ENCODE measurements at regions not wholly inside any gene's neighbourhood (a gene's known extent, or its start where the extent isn't known, plus 50 kb on each side); places are given as distances from the start of the nearest gene placed in this dataset.

GRCh38 chr16:88293097-88293496 lies 89.7 kb upstream of the ZNF469 start:
- H3K27ac Mint-ChIP-seq, result no peak overlapping the region
- no peaks in the 10 kb centered on the region for H3K9me3 ChIP-seq
- ATAC-seq (replicated peaks in 1 of 4) (no peak), DNase-seq (no peak)
- no peaks in the 10 kb centered on the region for H3K4me1 ChIP-seq (ENCODE audit: control insufficient read depth in 1 of 2, extremely low read depth in 1 of 2, insufficient read depth in 2 of 2, low read length in 2 of 2)
- no peaks in the 10 kb centered on the region for H3K4me1 Mint-ChIP-seq
- no peaks in the 10 kb centered on the region for H3K36me3 Mint-ChIP-seq
- H3K27ac ChIP-seq (ENCODE audit: low read length), result no peak overlapping the region
- H3K4me3 Mint-ChIP-seq, result no peak overlapping the region
- H3K27me3 ChIP-seq (replicated peaks in 1 of 2; ENCODE audit: control insufficient read depth in 2 of 2, extremely low read depth in 1 of 2, insufficient read depth in 2 of 2, low read length in 1 of 2), result peaks cover 0 to 20% of the 10 kb centered on the region in 2 experiments
- no peaks in the 10 kb centered on the region for H3K9me3 Mint-ChIP-seq
- ChIA-PET POLR2A (no interaction called here), CTCF (interaction anchor here in 1 of 2 donors (0.6 kb wide), 1 partner anchor 1064 kb away, joined by 3 read pairs; no protein-coding TSS in a partner anchor)
- H3K36me3 ChIP-seq (ENCODE audit: control insufficient read depth in 2 of 2, extremely low read depth in 1 of 2, insufficient read depth in 1 of 2, low read length in 1 of 2), result no peaks in the 10 kb centered on the region
- 86% methylated on average over 4 of the region's 4 CpGs for WGBS (ENCODE audit: insufficient coverage)
- peaks cover 11 to 12% of the 10 kb centered on the region in 2 donors for H3K27me3 Mint-ChIP-seq
- no peak overlapping the region for H3K4me3 ChIP-seq (ENCODE audit: control insufficient read depth in 1 of 2, extremely low read depth in 1 of 2, low read length in 1 of 2)

GRCh38 chr16:88295671-88296436 lies 86.9 kb upstream of the ZNF469 start:
- 79% methylated on average over 13 of the region's 20 CpGs for WGBS (ENCODE audit: insufficient coverage)
- DNase-seq, result no peak
- Histone ChIP-seq H3K36me3 (ENCODE audit: control insufficient read depth in 2 of 2, extremely low read depth in 1 of 2, insufficient read depth in 1 of 2, low read length in 1 of 2) (no peaks in the 10 kb centered on the region), H3K4me1 (ENCODE audit: control insufficient read depth in 1 of 2, extremely low read depth in 1 of 2, insufficient read depth in 2 of 2, low read length in 2 of 2) (peaks cover 0 to 3% of the 10 kb centered on the region in 2 experiments), H3K9me3 (no peaks in the 10 kb centered on the region), H3K27me3 (replicated peaks in 1 of 2; ENCODE audit: control insufficient read depth in 2 of 2, extremely low read depth in 1 of 2, insufficient read depth in 2 of 2, low read length in 1 of 2) (peaks cover 0 to 36% of the 10 kb centered on the region in 2 experiments), H3K4me3 (ENCODE audit: control insufficient read depth in 1 of 2, extremely low read depth in 1 of 2, low read length in 1 of 2) (no peak overlapping the region), H3K27ac (ENCODE audit: low read length) (no peak overlapping the region)
- POLR2A ChIA-PET, result no interaction called here
- H3K27me3 Mint-ChIP-seq, result peaks cover 12 to 20% of the 10 kb centered on the region in 2 donors
- no peaks in the 10 kb centered on the region for H3K4me1 Mint-ChIP-seq
- ATAC-seq (replicated peaks in 1 of 4), result no peak
- no peaks in the 10 kb centered on the region for H3K9me3 Mint-ChIP-seq
- CTCF ChIA-PET, result no interaction called here
- H3K36me3 Mint-ChIP-seq, result no peaks in the 10 kb centered on the region
- H3K27ac Mint-ChIP-seq, result no peak overlapping the region
- no peak overlapping the region for H3K4me3 Mint-ChIP-seq

- no peaks in the 10 kb centered on the region for H3K36me3 Mint-ChIP-seq
- WGBS (ENCODE audit: insufficient coverage), result 85% methylated on average over 19 of the region's 19 CpGs
- CTCF ChIA-PET, result no interaction called here
Observed at GRCh38 chr16:88296437-88297177, 86.2 kb upstream of the ZNF469 start.

GRCh38 chr16:88297178-88297720 lies 85.5 kb upstream of the ZNF469 start:
- peak overlapping the region in 1 of 2 donors; percentile 16 for H3K27ac Mint-ChIP-seq
- no peak for ATAC-seq (replicated peaks in 1 of 4)

More at GRCh38 chr16:88296437-88297177, 86.2 kb upstream of the ZNF469 start:
- POLR2A ChIA-PET, result no interaction called here
- no peaks in the 10 kb centered on the region for H3K9me3 ChIP-seq
- Mint-ChIP-seq H3K4me3 (no peak overlapping the region), H3K4me1 (no peaks in the 10 kb centered on the region), H3K27me3 (peaks cover 12 to 20% of the 10 kb centered on the region in 2 donors), H3K27ac (no peak overlapping the region), H3K9me3 (no peaks in the 10 kb centered on the region)
- H3K36me3 ChIP-seq (ENCODE audit: control insufficient read depth in 2 of 2, extremely low read depth in 1 of 2, insufficient read depth in 1 of 2, low read length in 1 of 2), result no peaks in the 10 kb centered on the region
- no peak for DNase-seq
- H3K4me1 ChIP-seq (ENCODE audit: control insufficient read depth in 1 of 2, extremely low read depth in 1 of 2, insufficient read depth in 2 of 2, low read length in 2 of 2), result peaks cover 0 to 3% of the 10 kb centered on the region in 2 experiments
- no peak for ATAC-seq (replicated peaks in 1 of 4)
- H3K27ac ChIP-seq (ENCODE audit: low read length), result no peak overlapping the region
- H3K4me3 ChIP-seq (ENCODE audit: control insufficient read depth in 1 of 2, extremely low read depth in 1 of 2, low read length in 1 of 2), result no peak overlapping the region
- peaks cover 0 to 32% of the 10 kb centered on the region in 2 experiments for H3K27me3 ChIP-seq (replicated peaks in 1 of 2; ENCODE audit: control insufficient read depth in 2 of 2, extremely low read depth in 1 of 2, insufficient read depth in 2 of 2, low read length in 1 of 2)

GRCh38 chr16:88298181-88298832 lies 84.5 kb upstream of the ZNF469 start:
- Histone ChIP-seq H3K4me1 (ENCODE audit: control insufficient read depth in 1 of 2, extremely low read depth in 1 of 2, insufficient read depth in 2 of 2, low read length in 2 of 2) (peaks cover 0 to 3% of the 10 kb centered on the region in 2 experiments), H3K9me3 (no peaks in the 10 kb centered on the region), H3K27me3 (replicated peaks in 1 of 2; ENCODE audit: control insufficient read depth in 2 of 2, extremely low read depth in 1 of 2, insufficient read depth in 2 of 2, low read length in 1 of 2) (peaks cover 0 to 35% of the 10 kb centered on the region in 2 experiments), H3K27ac (ENCODE audit: low read length) (no peak overlapping the region), H3K36me3 (ENCODE audit: control insufficient read depth in 2 of 2, extremely low read depth in 1 of 2, insufficient read depth in 1 of 2, low read length in 1 of 2) (no peaks in the 10 kb centered on the region), H3K4me3 (ENCODE audit: control insufficient read depth in 1 of 2, extremely low read depth in 1 of 2, low read length in 1 of 2) (no peak overlapping the region)
- Mint-ChIP-seq H3K4me3 (no peak overlapping the region), H3K27ac (no peak overlapping the region), H3K4me1 (no peaks in the 10 kb centered on the region), H3K27me3 (peaks cover 4 to 27% of the 10 kb centered on the region in 2 donors), H3K36me3 (no peaks in the 10 kb centered on the region), H3K9me3 (no peaks in the 10 kb centered on the region)
- DNase-seq (no peak), ATAC-seq (replicated peaks in 1 of 4) (no peak)
- CTCF ChIA-PET, result no interaction called here
- 79% methylated on average over 10 of the region's 16 CpGs for whole genome bisulfite sequencing (ENCODE audit: insufficient coverage)
- POLR2A ChIA-PET, result no interaction called here

More at GRCh38 chr16:88297178-88297720, 85.5 kb upstream of the ZNF469 start:
- no peaks in the 10 kb centered on the region for H3K36me3 Mint-ChIP-seq
- Histone ChIP-seq H3K27me3 (replicated peaks in 1 of 2; ENCODE audit: control insufficient read depth in 2 of 2, extremely low read depth in 1 of 2, insufficient read depth in 2 of 2, low read length in 1 of 2) (peaks cover 0 to 31% of the 10 kb centered on the region in 2 experiments), H3K9me3 (no peaks in the 10 kb centered on the region), H3K36me3 (ENCODE audit: control insufficient read depth in 2 of 2, extremely low read depth in 1 of 2, insufficient read depth in 1 of 2, low read length in 1 of 2) (no peaks in the 10 kb centered on the region), H3K4me3 (ENCODE audit: control insufficient read depth in 1 of 2, extremely low read depth in 1 of 2, low read length in 1 of 2) (no peak overlapping the region), H3K4me1 (ENCODE audit: control insufficient read depth in 1 of 2, extremely low read depth in 1 of 2, insufficient read depth in 2 of 2, low read length in 2 of 2) (peaks cover 0 to 3% of the 10 kb centered on the region in 2 experiments), H3K27ac (ENCODE audit: low read length) (no peak overlapping the region)
- no peaks in the 10 kb centered on the region for H3K9me3 Mint-ChIP-seq
- ChIA-PET CTCF (no interaction called here), POLR2A (no interaction called here)
- no peak overlapping the region for H3K4me3 Mint-ChIP-seq
- WGBS (ENCODE audit: insufficient coverage), result 80% methylated on average over 22 of the region's 22 CpGs
- no peak for DNase-seq
- H3K27me3 Mint-ChIP-seq, result peaks cover 12 to 25% of the 10 kb centered on the region in 2 donors
- no peaks in the 10 kb centered on the region for H3K4me1 Mint-ChIP-seq

Measured in T-cell (primary cell).